Hepatocyte (in vitro differentiated cells): ENCODE measurements at regions not wholly inside any gene's neighbourhood (a gene's known extent, or its start where the extent isn't known, plus 50 kb on each side); places are given as distances from the start of the nearest gene placed in this dataset.
"Not testable (repeated sequence)": the region's sequence is repeated elsewhere in the genome, so short reads cannot be mapped to it uniquely, and the experiment has no call there.

Experiments used
- EZH2 ChIP-seq: fragments of 200-600 bp; sonication (generic); IDR thresholded peaks from 2 replicates; pipeline ENCODE4 v1.6.1; 2016; ENCODE audit warnings: antibody characterized with exemption, mild to moderate bottlenecking, borderline replicate concordance
- TF ChIP-seq, protein P1 (sequence below): fragments of 200-600 bp; sonication (generic); IDR thresholded peaks from 2 replicates; pipeline ENCODE4 v1.5.1; 2016; ENCODE audit warnings: antibody characterized with exemption, mild to moderate bottlenecking; ENCODE audit not compliant: poor library complexity

DNA sequence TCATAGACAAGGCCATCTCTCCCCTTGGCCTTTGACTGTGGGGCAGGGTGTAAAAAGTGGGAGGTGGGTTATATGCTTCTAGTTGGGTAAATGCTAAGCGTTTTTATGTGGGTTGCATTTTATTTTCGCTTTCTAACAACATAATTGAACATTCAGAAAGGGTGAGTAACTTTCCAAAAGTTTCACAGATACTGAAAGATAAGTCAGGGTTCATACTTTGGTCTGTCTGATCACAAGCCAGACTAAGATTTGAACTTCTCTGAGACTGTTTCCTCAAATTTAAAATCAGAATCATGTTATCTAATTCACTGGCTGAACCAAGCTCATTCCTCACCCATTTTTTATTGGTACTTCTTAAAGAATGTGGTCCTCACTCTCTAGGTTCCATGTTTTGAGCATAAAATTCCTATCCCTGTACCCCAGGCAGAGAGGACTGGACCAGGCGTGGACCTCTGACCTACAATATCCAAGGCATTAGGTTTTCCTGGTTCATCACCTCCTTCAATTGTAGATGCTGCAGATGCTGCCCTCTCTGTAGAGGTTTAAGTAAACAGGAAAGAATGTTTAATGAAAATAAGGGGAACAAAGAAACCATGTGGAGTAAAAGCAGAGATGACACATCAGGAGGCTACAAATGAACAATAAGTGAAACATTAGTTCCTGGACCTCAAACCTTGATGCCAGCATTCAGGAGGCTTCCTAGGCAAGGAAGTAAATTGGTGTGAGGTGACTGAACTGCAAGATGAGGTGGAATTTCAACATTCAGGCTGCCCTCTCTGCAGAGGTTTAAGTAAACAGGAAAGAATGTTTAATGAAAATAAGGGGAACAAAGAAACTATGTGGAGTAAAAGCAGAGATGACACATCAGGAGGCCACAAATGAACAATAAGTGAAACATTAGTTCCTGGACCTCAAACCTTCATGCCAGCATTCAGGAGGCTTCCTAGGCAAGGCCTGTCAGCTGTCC, 198.8 kb upstream of the ZNF658 start:
- TF ChIP-seq, protein P1, sequence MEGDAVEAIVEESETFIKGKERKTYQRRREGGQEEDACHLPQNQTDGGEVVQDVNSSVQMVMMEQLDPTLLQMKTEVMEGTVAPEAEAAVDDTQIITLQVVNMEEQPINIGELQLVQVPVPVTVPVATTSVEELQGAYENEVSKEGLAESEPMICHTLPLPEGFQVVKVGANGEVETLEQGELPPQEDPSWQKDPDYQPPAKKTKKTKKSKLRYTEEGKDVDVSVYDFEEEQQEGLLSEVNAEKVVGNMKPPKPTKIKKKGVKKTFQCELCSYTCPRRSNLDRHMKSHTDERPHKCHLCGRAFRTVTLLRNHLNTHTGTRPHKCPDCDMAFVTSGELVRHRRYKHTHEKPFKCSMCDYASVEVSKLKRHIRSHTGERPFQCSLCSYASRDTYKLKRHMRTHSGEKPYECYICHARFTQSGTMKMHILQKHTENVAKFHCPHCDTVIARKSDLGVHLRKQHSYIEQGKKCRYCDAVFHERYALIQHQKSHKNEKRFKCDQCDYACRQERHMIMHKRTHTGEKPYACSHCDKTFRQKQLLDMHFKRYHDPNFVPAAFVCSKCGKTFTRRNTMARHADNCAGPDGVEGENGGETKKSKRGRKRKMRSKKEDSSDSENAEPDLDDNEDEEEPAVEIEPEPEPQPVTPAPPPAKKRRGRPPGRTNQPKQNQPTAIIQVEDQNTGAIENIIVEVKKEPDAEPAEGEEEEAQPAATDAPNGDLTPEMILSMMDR, result not testable (repeated sequence)
- not testable (repeated sequence) for TF ChIP-seq EZH2
